GM23248 (cell line): ENCODE measurements at regions not wholly inside any gene's neighbourhood (a gene's known extent, or its start where the extent isn't known, plus 50 kb on each side); places are given as distances from the start of the nearest gene placed in this dataset.

ENCODE experiments used
- EZH2 ChIP-seq: fragments of 200-600 bp; sonication (generic); IDR thresholded peaks from 2 replicates; pipeline ENCODE4 v1.6.1; 2018; ENCODE audit warnings: antibody characterized with exemption, mild to moderate bottlenecking; ENCODE audit not compliant: insufficient read depth, poor library complexity, severe bottlenecking
- EZH2phosphoT487 ChIP-seq: fragments of 200-600 bp; sonication (generic); IDR thresholded peaks from 2 replicates; pipeline ENCODE4 v1.6.1; 2018; ENCODE audit warnings: antibody characterized with exemption, moderate library complexity, mild to moderate bottlenecking, low read depth; ENCODE audit not compliant: insufficient read depth

GRCh38 chrX:81577028-81577427, 375.1 kb downstream of the SH3BGRL start:
- TF ChIP-seq EZH2 (no peak), EZH2phosphoT487 (no peak)
